ENCODE measurements at regions not wholly inside any gene's neighbourhood (a gene's known extent, or its start where the extent isn't known, plus 50 kb on each side); places are given as distances from the start of the nearest gene placed in this dataset.

GRCh38 chr10:130859427-130859826 is 452.1 kb downstream of the TCERG1L start:
- DNase-seq = no peak

GRCh38 chr10:130862122-130862521 is 449.4 kb downstream of the TCERG1L start:
- no peak for DNase-seq

GRCh38 chr10:130862626-130863025 is 448.9 kb downstream of the TCERG1L start:
- DNase-seq = no peak

- no peak for DNase-seq
These were observed 448.5 kb downstream of the TCERG1L start for GRCh38 chr10:130863044-130863443.

GRCh38 chr10:130864961-130865818 is 446.3 kb downstream of the TCERG1L start:
- no peak for DNase-seq

GRCh38 chr10:130866857-130867256 is 444.7 kb downstream of the TCERG1L start:
- no peak for DNase-seq

- no peak for DNase-seq
These were observed 443.9 kb downstream of the TCERG1L start for GRCh38 chr10:130867446-130868194.

GRCh38 chr10:130869179-130869841 is 442.2 kb downstream of the TCERG1L start:
- no peak for DNase-seq

GRCh38 chr10:130871406-130871805 is 440.1 kb downstream of the TCERG1L start:
- DNase-seq = no peak

GRCh38 chr10:130873636-130874035 is 437.9 kb downstream of the TCERG1L start:
- DNase-seq = no peak

- DNase-seq = no peak
These were observed 436.4 kb downstream of the TCERG1L start for GRCh38 chr10:130875116-130875515.

GRCh38 chr10:130875897-130876472 is 435.5 kb downstream of the TCERG1L start:
- no peak for DNase-seq

GRCh38 chr10:130877126-130877525 is 434.4 kb downstream of the TCERG1L start:
- DNase-seq = no peak

- no peak for DNase-seq
These were observed 433.4 kb downstream of the TCERG1L start for GRCh38 chr10:130878131-130878530.

- DNase-seq = no peak
These were observed 428.6 kb downstream of the TCERG1L start for GRCh38 chr10:130882906-130883305.

- no peak for DNase-seq
These were observed 427.1 kb downstream of the TCERG1L start for GRCh38 chr10:130884456-130884855.

GRCh38 chr10:130885021-130885655 is 426.4 kb downstream of the TCERG1L start:
- DNase-seq = no peak

- DNase-seq = no peak
These were observed 424.4 kb downstream of the TCERG1L start for GRCh38 chr10:130887170-130887569.

GRCh38 chr10:130888493-130888892 is 423.0 kb downstream of the TCERG1L start:
- no peak for DNase-seq

GRCh38 chr10:130889240-130889639 is 422.3 kb downstream of the TCERG1L start:
- DNase-seq = no peak

- DNase-seq = no peak
These were observed 421.7 kb downstream of the TCERG1L start for GRCh38 chr10:130889780-130890179.

GRCh38 chr10:130891066-130891465 is 420.5 kb downstream of the TCERG1L start:
- DNase-seq = no peak

- DNase-seq = no peak
These were observed 417.1 kb downstream of the TCERG1L start for GRCh38 chr10:130894471-130894870.

Data from NCI-H524 treated with DMSO at 0.1 percent for 48 hours (cell line).